PC-3 (cell line): ENCODE measurements at regions not wholly inside any gene's neighbourhood (a gene's known extent, or its start where the extent isn't known, plus 50 kb on each side); places are given as distances from the start of the nearest gene placed in this dataset.

Source experiments
- ATAC-seq: fragments of 200-7000 bp; cut with Tn5 transposase; 2 replicates; pipeline ENCODE4 v1.9.1; 2020; ENCODE audit warnings: mild to moderate bottlenecking, moderate library complexity
- BruUV-seq: library from RNA; stranded (reverse); fragments of 400-500 nt; replicated peaks from 2 replicates; lab custom pipeline; 2021; lab: Mats Ljungman, UMichigan
- CTCF ChIA-PET: fragments of 300-600 bp; sonication (Branson Sonifier 250); formaldehyde crosslinking; loops from one replicate; lab custom pipeline; 2022; ENCODE audit warnings: antibody characterized with exemption; lab: Charles Lee
- POLR2A ChIA-PET: fragments of 300-600 bp; sonication (Branson Sonifier 250); formaldehyde crosslinking; loops from one replicate; lab custom pipeline; 2022; ENCODE audit warnings: antibody characterized with exemption; ENCODE audit not compliant: unreplicated experiment; lab: Charles Lee
- DNase-seq: peaks from one replicate; pipeline ENCODE4 v3.0.0-alpha.2; 2015
- H2AFZ ChIP-seq: fragments of 300-600 bp; sonication (generic); 2 replicates; pipeline ENCODE4 v1.6.0; 2016; ENCODE audit warnings: antibody characterized with exemption, low read length
- H3F3A ChIP-seq: fragments of 300-600 bp; sonication (generic); one replicate; pipeline ENCODE4 v1.6.0; 2017; ENCODE audit warnings: antibody characterized with exemption, low read length, control low read depth, mild to moderate bottlenecking; ENCODE audit not compliant: unreplicated experiment
- H3K27ac ChIP-seq: fragments of 300-600 bp; sonication (generic); 2 replicates; pipeline ENCODE4 v1.5.1; 2016; ENCODE audit warnings: mild to moderate bottlenecking, low read length
- H3K27me3 ChIP-seq: fragments of 300-600 bp; sonication (generic); 2 replicates; pipeline ENCODE4 v1.6.1; 2016; ENCODE audit warnings: low read length, mixed read lengths
- H3K36me3 ChIP-seq: fragments of 300-600 bp; sonication (generic); 2 replicates; pipeline ENCODE4 v1.6.1; 2016; ENCODE audit warnings: low read depth, mixed run types, low read length, mixed read lengths
- H3K4me1 ChIP-seq: fragments of 300-600 bp; sonication (generic); 2 replicates; pipeline ENCODE4 v1.5.1; 2016; ENCODE audit warnings: low read length; ENCODE audit not compliant: insufficient read depth
- H3K4me2 ChIP-seq: fragments of 300-600 bp; sonication (generic); 2 replicates; pipeline ENCODE4 v1.6.0; 2016; ENCODE audit warnings: low read length
- H3K4me3 ChIP-seq: fragments of 300-600 bp; sonication (generic); 2 replicates; pipeline ENCODE4 v1.5.1; 2016; ENCODE audit warnings: mild to moderate bottlenecking, low read length, mixed read lengths
- H3K79me2 ChIP-seq: fragments of 300-600 bp; sonication (generic); 2 replicates; pipeline ENCODE4 v1.6.1; 2017; ENCODE audit warnings: low read length, mixed read lengths
- H3K9ac ChIP-seq: fragments of 300-600 bp; sonication (generic); 2 replicates; pipeline ENCODE4 v1.6.0; 2016; ENCODE audit warnings: mild to moderate bottlenecking, low read length
- H3K9me2 ChIP-seq: fragments of 300-600 bp; sonication (generic); replicated peaks from 2 replicates; pipeline ENCODE4 v1.6.1; 2016; ENCODE audit warnings: mixed run types, low read length, mixed read lengths
- H3K9me3 ChIP-seq: fragments of 300-600 bp; sonication (generic); 2 replicates; pipeline ENCODE4 v1.6.1; 2016; ENCODE audit warnings: low read length, mixed read lengths
- H4K20me1 ChIP-seq: fragments of 300-600 bp; sonication (generic); 2 replicates; pipeline ENCODE4 v1.6.1; 2016; ENCODE audit warnings: low read length, mixed read lengths
- CTCF ChIP-seq: fragments of 300-600 bp; sonication (generic); conservative IDR thresholded peaks from 2 replicates; pipeline ENCODE4 v1.5.1; 2017; ENCODE audit warnings: antibody characterized with exemption, low read depth, mild to moderate bottlenecking, low read length
- EZH2 ChIP-seq: fragments of 300-600 bp; sonication (generic); IDR thresholded peaks from one replicate; pipeline ENCODE4 v1.6.1; 2017; ENCODE audit warnings: antibody characterized with exemption, mild to moderate bottlenecking, low read length; ENCODE audit not compliant: unreplicated experiment
- EZH2phosphoT487 ChIP-seq: fragments of 300-600 bp; sonication (generic); IDR thresholded peaks from 2 replicates; pipeline ENCODE4 v1.6.1; 2018; ENCODE audit warnings: mild to moderate bottlenecking, antibody characterized with exemption, low read length, borderline replicate concordance
- intact Hi-C: fragments of 100-400 bp; cut with micrococcal nuclease; formaldehyde crosslinking; loops from 2 replicates; pipeline ENCODE4 v1.9.0; 2023

DNA sequence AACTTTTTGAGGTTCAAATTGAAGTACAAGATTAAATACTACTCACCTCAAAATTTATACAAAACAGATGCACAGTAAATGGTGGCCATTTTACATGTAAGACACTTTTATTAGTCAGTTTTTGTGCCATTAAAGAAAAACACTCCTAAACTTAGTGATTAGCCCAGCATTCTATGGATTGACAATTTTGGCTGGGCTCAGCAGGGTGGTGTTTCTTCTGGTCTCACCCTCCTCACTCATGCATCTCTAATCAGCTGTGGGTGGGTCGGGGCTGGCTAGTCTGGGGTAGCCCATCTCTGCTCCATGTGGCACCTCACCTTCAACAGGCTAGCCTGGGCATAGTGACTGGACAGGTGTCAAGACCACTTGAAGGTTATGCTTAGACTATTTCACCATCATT lies 71.6 kb upstream of the BTBD3 start:
- H3K4me3 ChIP-seq = no peak overlapping the region
- no peak overlapping the region for H3K9ac ChIP-seq
- intact Hi-C loops = no loop called here
- H3K4me1 ChIP-seq = peaks cover 39% of the 10 kb centered on the region
- H3K27ac ChIP-seq = no peak overlapping the region
- no peaks in the 10 kb centered on the region for H3K9me2 ChIP-seq
- no peaks in the 10 kb centered on the region for H3K36me3 ChIP-seq
- H3K4me2 ChIP-seq = no peak overlapping the region
- no TSS peak for BruUV-seq
- TF ChIP-seq CTCF = no peak
- TF ChIP-seq EZH2 = no peak
- TF ChIP-seq EZH2phosphoT487 = no peak
- H4K20me1 ChIP-seq = no peaks in the 10 kb centered on the region
- no peak overlapping the region for H2AFZ ChIP-seq
- H3K27me3 ChIP-seq = no peaks in the 10 kb centered on the region
- CTCF ChIA-PET = no interaction called here
- no peaks in the 10 kb centered on the region for H3K9me3 ChIP-seq
- POLR2A ChIA-PET = no interaction called here
- H3K79me2 ChIP-seq = no peaks in the 10 kb centered on the region
- H3F3A ChIP-seq = no peaks in the 10 kb centered on the region
- DNase-seq (no peak), ATAC-seq (no peak)

DNA sequence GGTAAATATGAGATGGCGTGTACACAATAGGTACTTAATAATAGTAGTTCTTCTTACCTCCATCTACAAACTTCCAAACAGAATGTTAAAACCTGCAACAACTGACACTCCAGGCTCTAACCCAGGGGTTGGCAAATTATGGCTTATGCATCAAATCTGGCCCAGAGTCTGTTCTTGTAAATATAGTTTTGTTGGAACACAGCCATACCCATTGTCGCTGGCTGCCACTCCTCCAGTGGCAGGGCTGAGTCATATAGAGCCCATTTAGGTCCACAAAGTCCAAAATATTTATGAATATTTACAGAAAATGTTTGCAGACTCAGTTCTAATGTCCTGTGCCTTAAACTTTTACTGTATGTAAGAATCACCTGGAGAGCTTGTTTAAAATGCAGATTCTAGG lies 69.9 kb upstream of the BTBD3 start:
- no peaks in the 10 kb centered on the region for H4K20me1 ChIP-seq
- H3K4me1 ChIP-seq = peaks cover 50% of the 10 kb centered on the region
- no TSS peak for BruUV-seq
- intact Hi-C loops = no loop called here
- TF ChIP-seq EZH2 = no peak
- TF ChIP-seq CTCF = no peak
- no peak for TF ChIP-seq EZH2phosphoT487
- peak; percentile 89 for DNase-seq
- no peaks in the 10 kb centered on the region for H3K36me3 ChIP-seq
- peak overlapping the region; percentile 28 for H3K27ac ChIP-seq
- H3K27me3 ChIP-seq = no peaks in the 10 kb centered on the region
- no peaks in the 10 kb centered on the region for H3K79me2 ChIP-seq
- peak; percentile 57 for ATAC-seq
- H3K9ac ChIP-seq = no peak overlapping the region
- no peak overlapping the region for H2AFZ ChIP-seq
- CTCF ChIA-PET = interaction anchor here (0.5 kb wide), 1 partner anchor 9 kb away, joined by 3 read pairs; no protein-coding TSS in a partner anchor
- H3K4me3 ChIP-seq = no peak overlapping the region
- no peaks in the 10 kb centered on the region for H3K9me3 ChIP-seq
- POLR2A ChIA-PET = no interaction called here
- H3F3A ChIP-seq = no peaks in the 10 kb centered on the region
- H3K9me2 ChIP-seq = no peaks in the 10 kb centered on the region
- 0 out of 2 replicates have a peak overlapping the region, but pooled peaks have one; percentile 8 for H3K4me2 ChIP-seq

DNA sequence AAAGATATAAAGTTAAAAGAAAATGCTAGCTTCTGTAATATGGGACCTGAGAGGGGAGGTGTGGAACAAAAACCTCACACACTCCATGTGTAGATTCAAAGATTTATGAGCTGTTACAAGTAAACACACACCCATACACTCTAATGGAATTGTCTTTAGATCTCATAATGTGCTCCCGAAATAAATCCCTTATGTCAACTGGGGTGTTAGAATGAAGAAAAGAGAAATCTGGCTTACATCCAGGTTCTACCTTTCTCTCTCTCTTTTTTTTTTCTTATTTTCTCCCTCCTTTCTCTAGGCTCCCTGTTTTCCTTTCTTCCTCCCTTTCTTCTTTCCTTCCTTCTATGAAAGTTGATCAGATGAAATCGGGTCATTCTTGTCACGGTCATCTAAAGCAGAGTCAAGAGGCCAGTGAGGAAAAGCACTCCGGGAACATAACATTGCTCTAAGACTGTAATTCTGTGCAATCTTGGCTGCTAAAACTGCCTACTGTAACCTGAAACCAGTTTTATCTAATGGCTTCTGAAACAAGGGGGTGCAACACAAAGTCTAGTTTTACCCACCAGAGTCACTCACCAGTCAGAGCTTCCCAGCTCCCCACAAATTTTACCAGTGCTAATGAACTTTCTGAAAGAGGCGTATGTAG lies 68.3 kb upstream of the BTBD3 start:
- DNase-seq (peak; percentile 14), ATAC-seq (no peak)
- no peaks in the 10 kb centered on the region for H4K20me1 ChIP-seq
- BruUV-seq = no TSS peak
- no peaks in the 10 kb centered on the region for H3K27me3 ChIP-seq
- H3K27ac ChIP-seq = no peak overlapping the region; the same call in 1 of the 2 replicates
- H3K4me2 ChIP-seq = peak overlapping the region; percentile 48
- no peak overlapping the region for H3K4me3 ChIP-seq
- H3K9ac ChIP-seq = no peak overlapping the region
- H3K9me2 ChIP-seq = no peaks in the 10 kb centered on the region
- ChIA-PET CTCF (no interaction called here), POLR2A (no interaction called here)
- H3K79me2 ChIP-seq = no peaks in the 10 kb centered on the region
- no peaks in the 10 kb centered on the region for H3F3A ChIP-seq
- intact Hi-C loops = no loop called here
- TF ChIP-seq CTCF = no peak
- TF ChIP-seq EZH2phosphoT487 = no peak
- no peak for TF ChIP-seq EZH2
- H3K36me3 ChIP-seq = no peaks in the 10 kb centered on the region
- H3K9me3 ChIP-seq = no peaks in the 10 kb centered on the region
- peak overlapping the region; percentile 56 for H2AFZ ChIP-seq
- peaks cover 55% of the 10 kb centered on the region for H3K4me1 ChIP-seq
